SU-DHL-6 (cell line): ENCODE measurements at regions not wholly inside any gene's neighbourhood (a gene's known extent, or its start where the extent isn't known, plus 50 kb on each side); places are given as distances from the start of the nearest gene placed in this dataset.

Experiments used
- EZH2phosphoT487 ChIP-seq: fragments of 200-600 bp; sonication (generic), shearing (Covaris generic); conservative IDR thresholded peaks from 2 replicates; pipeline ENCODE4 v1.6.1; 2018; ENCODE audit warnings: mild to moderate bottlenecking, antibody characterized with exemption, low read length, moderate library complexity, mixed read lengths
- TF ChIP-seq, protein P1 (sequence below): fragments of 200-600 bp; sonication (generic); IDR thresholded peaks from one replicate; pipeline ENCODE4 v1.5.1; 2017; ENCODE audit warnings: antibody characterized with exemption, mild to moderate bottlenecking, low read length, moderate library complexity; ENCODE audit not compliant: insufficient read depth, poor library complexity, severe bottlenecking

DNA sequence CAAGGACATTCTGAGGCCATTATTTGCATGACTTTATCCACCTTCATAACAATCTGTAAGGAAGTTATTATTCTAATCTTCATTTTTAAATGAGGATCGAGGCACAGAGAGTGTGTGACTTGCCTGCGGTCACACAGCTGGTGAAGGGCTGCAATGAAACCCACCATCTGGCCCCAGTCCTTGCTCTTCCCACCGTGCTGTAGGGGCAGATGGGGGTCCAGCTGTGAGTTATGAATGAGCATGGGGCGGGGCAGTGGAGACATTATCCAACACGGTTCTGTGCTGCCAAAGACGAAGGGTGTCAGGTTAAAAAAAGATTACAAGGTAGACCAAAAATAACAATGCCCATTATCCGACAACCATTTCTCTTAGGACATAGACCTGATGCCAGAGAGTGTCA lies 417.5 kb upstream of the MGMT start:
- TF ChIP-seq, protein P1, sequence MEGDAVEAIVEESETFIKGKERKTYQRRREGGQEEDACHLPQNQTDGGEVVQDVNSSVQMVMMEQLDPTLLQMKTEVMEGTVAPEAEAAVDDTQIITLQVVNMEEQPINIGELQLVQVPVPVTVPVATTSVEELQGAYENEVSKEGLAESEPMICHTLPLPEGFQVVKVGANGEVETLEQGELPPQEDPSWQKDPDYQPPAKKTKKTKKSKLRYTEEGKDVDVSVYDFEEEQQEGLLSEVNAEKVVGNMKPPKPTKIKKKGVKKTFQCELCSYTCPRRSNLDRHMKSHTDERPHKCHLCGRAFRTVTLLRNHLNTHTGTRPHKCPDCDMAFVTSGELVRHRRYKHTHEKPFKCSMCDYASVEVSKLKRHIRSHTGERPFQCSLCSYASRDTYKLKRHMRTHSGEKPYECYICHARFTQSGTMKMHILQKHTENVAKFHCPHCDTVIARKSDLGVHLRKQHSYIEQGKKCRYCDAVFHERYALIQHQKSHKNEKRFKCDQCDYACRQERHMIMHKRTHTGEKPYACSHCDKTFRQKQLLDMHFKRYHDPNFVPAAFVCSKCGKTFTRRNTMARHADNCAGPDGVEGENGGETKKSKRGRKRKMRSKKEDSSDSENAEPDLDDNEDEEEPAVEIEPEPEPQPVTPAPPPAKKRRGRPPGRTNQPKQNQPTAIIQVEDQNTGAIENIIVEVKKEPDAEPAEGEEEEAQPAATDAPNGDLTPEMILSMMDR: no peak
- no peak for TF ChIP-seq EZH2phosphoT487
